WERI-Rb-1 (cell line): ENCODE measurements at regions not wholly inside any gene's neighbourhood (a gene's known extent, or its start where the extent isn't known, plus 50 kb on each side); places are given as distances from the start of the nearest gene placed in this dataset.

Experiments used
- DNase-seq: peaks from one replicate; pipeline ENCODE4 v3.0.0-alpha.2; 2020
- H3K27ac ChIP-seq: fragments of 250-450 bp; sonication (Bioruptor Pico); 2 replicates; pipeline ENCODE4 v1.5.1; 2020; ENCODE audit warnings: mild to moderate bottlenecking, moderate library complexity
- H3K27me3 ChIP-seq: fragments of 250-450 bp; sonication (Bioruptor Pico); 2 replicates; pipeline ENCODE4 v1.5.1; 2021; ENCODE audit warnings: mild to moderate bottlenecking, low read depth, moderate library complexity; ENCODE audit not compliant: insufficient read depth, severe bottlenecking
- H3K36me3 ChIP-seq: fragments of 250-450 bp; sonication (Bioruptor Pico); 2 replicates; pipeline ENCODE4 v1.5.1; 2020; ENCODE audit warnings: mild to moderate bottlenecking, moderate library complexity
- H3K4me3 ChIP-seq: 2 replicates; pipeline ENCODE4 v1.5.1; 2011; ENCODE audit warnings: low read depth, mild to moderate bottlenecking, control low read depth, low read length
- H3K9me3 ChIP-seq: fragments of 250-450 bp; sonication (Bioruptor Pico); 2 replicates; pipeline ENCODE4 v1.5.1; 2021; ENCODE audit warnings: mild to moderate bottlenecking, moderate library complexity; ENCODE audit not compliant: severe bottlenecking
- CTCF ChIP-seq: IDR thresholded peaks from 2 replicates; pipeline ENCODE4 v1.5.1; 2011; ENCODE audit warnings: low read depth, mild to moderate bottlenecking, control low read depth, inconsistent platforms, low read length

GRCh38 chr12:85448548-85449139 is 168.6 kb downstream of the ALX1 start:
- no peaks in the 10 kb centered on the region for H3K36me3 ChIP-seq
- H3K9me3 ChIP-seq = no peaks in the 10 kb centered on the region
- no peak overlapping the region for H3K27ac ChIP-seq
- no peaks in the 10 kb centered on the region for H3K27me3 ChIP-seq
- TF ChIP-seq CTCF = no peak
- H3K4me3 ChIP-seq = no peak overlapping the region
- no peak for DNase-seq

- H3K27ac ChIP-seq = no peak overlapping the region
- no peak for DNase-seq
Measured at GRCh38 chr12:85457016-85457415, 177.0 kb downstream of the ALX1 start.

GRCh38 chr12:85461127-85461526 is 181.1 kb downstream of the ALX1 start:
- H3K9me3 ChIP-seq = no peaks in the 10 kb centered on the region
- no peak for DNase-seq
- no peaks in the 10 kb centered on the region for H3K36me3 ChIP-seq
- no peak overlapping the region for H3K27ac ChIP-seq
- no peaks in the 10 kb centered on the region for H3K27me3 ChIP-seq
- H3K4me3 ChIP-seq = no peak overlapping the region
- TF ChIP-seq CTCF = no peak

More at GRCh38 chr12:85457016-85457415, 177.0 kb downstream of the ALX1 start:
- TF ChIP-seq CTCF = no peak
- no peaks in the 10 kb centered on the region for H3K27me3 ChIP-seq
- no peaks in the 10 kb centered on the region for H3K9me3 ChIP-seq
- no peak overlapping the region for H3K4me3 ChIP-seq
- H3K36me3 ChIP-seq = no peaks in the 10 kb centered on the region

DNA sequence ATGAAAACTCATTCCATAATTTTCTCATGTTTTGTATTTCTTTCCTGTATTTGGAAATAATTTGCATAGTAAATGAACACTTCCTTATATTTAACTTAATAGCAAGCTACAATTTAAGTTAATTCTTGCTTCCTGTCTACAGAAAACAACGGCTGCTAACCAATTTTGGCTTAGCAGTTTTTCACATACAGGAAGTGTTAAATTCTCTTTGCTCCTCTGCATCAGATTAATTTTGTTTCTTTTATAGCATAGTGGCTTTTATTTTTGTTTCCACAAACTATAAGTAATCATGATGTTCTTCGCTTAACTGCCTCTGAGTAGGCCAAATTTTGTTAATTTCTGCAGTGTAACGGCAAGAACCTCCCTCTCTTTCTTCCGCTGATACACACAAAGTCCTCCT is 182.9 kb downstream of the ALX1 start:
- no peak for TF ChIP-seq CTCF
- Histone ChIP-seq H3K36me3 (no peaks in the 10 kb centered on the region), H3K4me3 (no peak overlapping the region), H3K9me3 (no peaks in the 10 kb centered on the region), H3K27me3 (no peaks in the 10 kb centered on the region), H3K27ac (no peak overlapping the region)
- DNase-seq = no peak

- H3K9me3 ChIP-seq = no peaks in the 10 kb centered on the region
- no peaks in the 10 kb centered on the region for H3K27me3 ChIP-seq
- no peak overlapping the region for H3K4me3 ChIP-seq
- H3K27ac ChIP-seq = no peak overlapping the region
- TF ChIP-seq CTCF = no peak
- H3K36me3 ChIP-seq = no peaks in the 10 kb centered on the region
- DNase-seq = no peak
Measured at GRCh38 chr12:85466890-85467289, 186.9 kb downstream of the ALX1 start.
